RWPE1 (cell line): ENCODE measurements at regions not wholly inside any gene's neighbourhood (a gene's known extent, or its start where the extent isn't known, plus 50 kb on each side); places are given as distances from the start of the nearest gene placed in this dataset.

Experiments
- CTCF ChIA-PET: fragments of 350-600 bp; sonication (Branson Sonifier 250); formaldehyde crosslinking; extraction: SDS; loops from one replicate; lab custom pipeline; 2021; lab: Yijun Ruan, JAX
- POLR2A ChIA-PET: fragments of 400-600 bp; formaldehyde crosslinking; extraction: SDS; loops from one replicate; lab custom pipeline; 2020; ENCODE audit warnings: antibody characterized with exemption; ENCODE audit not compliant: low non-redundant PET; lab: Yijun Ruan, JAX
- DNase-seq: peaks from one replicate; pipeline ENCODE4 v3.0.0; 2012; ENCODE audit warnings: low spot score
- H3K27ac ChIP-seq: fragments of 450-650 bp; 2 replicates; pipeline ENCODE4 v1.5.1; 2017
- CTCF ChIP-seq: fragments of 450-650 bp; conservative IDR thresholded peaks from 2 replicates; pipeline ENCODE4 v1.5.1; 2017; ENCODE audit warnings: low read depth, mild to moderate bottlenecking

- no peak for DNase-seq
- ChIA-PET POLR2A (no interaction called here), CTCF (no interaction called here)
- no peak overlapping the region for H3K27ac ChIP-seq
- no peak for TF ChIP-seq CTCF
Measured at GRCh38 chr18:75503615-75504014, 76.1 kb upstream of the SMIM21 start.

GRCh38 chr18:75502286-75502685 is 74.8 kb upstream of the SMIM21 start:
- ChIA-PET CTCF (no interaction called here), POLR2A (no interaction called here)
- no peak for DNase-seq
- TF ChIP-seq CTCF = no peak
- H3K27ac ChIP-seq = no peak overlapping the region

GRCh38 chr18:75500545-75500944 is 73.0 kb upstream of the SMIM21 start:
- no peak overlapping the region for H3K27ac ChIP-seq
- TF ChIP-seq CTCF = no peak
- POLR2A ChIA-PET = no interaction called here
- CTCF ChIA-PET = no interaction called here
- DNase-seq = no peak

- TF ChIP-seq CTCF = no peak
- no peak for DNase-seq
- ChIA-PET CTCF (no interaction called here), POLR2A (no interaction called here)
- no peak overlapping the region for H3K27ac ChIP-seq
Measured at GRCh38 chr18:75497576-75498235, 70.2 kb upstream of the SMIM21 start.

GRCh38 chr18:75496151-75496550 is 68.6 kb upstream of the SMIM21 start:
- DNase-seq = no peak
- TF ChIP-seq CTCF = no peak
- H3K27ac ChIP-seq = no peak overlapping the region
- ChIA-PET POLR2A (no interaction called here), CTCF (interaction anchor here (0.7 to 0.9 kb wide), 2 partner anchors 18 to 149 kb away, joined by 3 read pairs; no protein-coding TSS in a partner anchor)

GRCh38 chr18:75492852-75493251 is 65.3 kb upstream of the SMIM21 start:
- ChIA-PET POLR2A (no interaction called here), CTCF (no interaction called here)
- TF ChIP-seq CTCF = no peak
- no peak overlapping the region for H3K27ac ChIP-seq
- DNase-seq = no peak
